H1 (cell line): ENCODE measurements at regions not wholly inside any gene's neighbourhood (a gene's known extent, or its start where the extent isn't known, plus 50 kb on each side); places are given as distances from the start of the nearest gene placed in this dataset.
A peak's percentile ranks its signal among the peaks of the same experiment; 100 is the strongest.

ENCODE experiments used
- BACH1 ChIP-seq: IDR thresholded peaks from 2 replicates; pipeline ENCODE4 v1.6.1; 2012; ENCODE audit warnings: low read length, improper control_type of control experiment
- CBX8 ChIP-seq: fragments of 300-800, 300-1000 bp; sonication (generic); IDR thresholded peaks from 2 replicates; pipeline ENCODE4 v1.7.1; 2016; ENCODE audit warnings: low read depth, low read length, borderline replicate concordance
- CHD2 ChIP-seq: IDR thresholded peaks from 2 replicates; pipeline ENCODE4 v1.6.1; 2012; ENCODE audit warnings: low read length, improper control_type of control experiment
- CREB1 ChIP-seq: IDR thresholded peaks from 2 replicates; pipeline ENCODE4 v1.6.1; 2012; ENCODE audit warnings: inconsistent platforms
- GTF2F1 ChIP-seq: IDR thresholded peaks from 2 replicates; pipeline ENCODE4 v1.6.1; 2012; ENCODE audit warnings: low read depth, low read length, improper control_type of control experiment, borderline replicate concordance
- NRF1 ChIP-seq: IDR thresholded peaks from 2 replicates; pipeline ENCODE4 v1.6.1; 2011; ENCODE audit warnings: mild to moderate bottlenecking, low read depth, low read length, improper control_type of control experiment
- TAF7 ChIP-seq: optimal IDR thresholded peaks from 2 replicates; pipeline ENCODE3; 2011; ENCODE audit warnings: low read depth, mild to moderate bottlenecking, inconsistent platforms, low read length, moderate library complexity, borderline replicate concordance
- TF ChIP-seq, protein P1 (sequence below): fragments of 300-600 bp; sonication (generic); IDR thresholded peaks from 2 replicates; pipeline ENCODE4 v1.7.1; 2012; ENCODE audit warnings: low read length, moderate library complexity, mild to moderate bottlenecking, inconsistent platforms; ENCODE audit not compliant: insufficient replicate concordance
- TF ChIP-seq, protein P2 (sequence below): IDR thresholded peaks from 2 replicates; pipeline ENCODE4 v1.6.1; 2012; ENCODE audit warnings: low read length, inconsistent platforms

DNA sequence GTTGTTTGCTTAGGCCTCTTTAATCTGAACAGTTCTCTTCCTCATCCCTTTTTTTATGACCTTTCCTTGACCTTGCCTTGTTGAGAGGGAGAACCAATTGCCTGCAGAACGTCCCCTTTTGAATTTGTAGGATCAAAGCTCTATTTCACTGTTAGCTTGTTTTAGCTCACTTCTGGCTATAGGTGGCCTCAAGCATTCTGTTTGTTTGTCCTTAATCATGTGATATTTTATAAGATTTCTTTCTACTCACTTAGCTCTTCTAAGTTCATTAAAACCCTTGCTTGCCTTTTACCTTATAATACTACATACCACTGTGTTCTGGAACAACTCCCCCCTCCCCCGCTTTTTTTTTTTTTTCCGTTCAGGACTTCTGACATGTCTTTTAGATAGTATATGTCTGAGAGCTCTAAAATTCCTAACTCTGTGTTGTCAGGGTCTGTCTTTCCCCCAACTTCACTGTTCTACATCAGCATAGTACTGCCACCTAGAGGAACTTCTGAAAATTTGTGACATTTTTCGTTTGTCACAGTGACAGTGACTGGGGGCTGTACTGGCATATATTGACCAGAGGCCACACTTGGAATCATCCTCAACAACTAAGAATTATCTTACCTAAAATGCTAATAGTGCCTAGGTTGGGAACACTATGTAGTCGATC is 128.5 kb downstream of the LARP7 start (continued):
- TF ChIP-seq, protein P1, sequence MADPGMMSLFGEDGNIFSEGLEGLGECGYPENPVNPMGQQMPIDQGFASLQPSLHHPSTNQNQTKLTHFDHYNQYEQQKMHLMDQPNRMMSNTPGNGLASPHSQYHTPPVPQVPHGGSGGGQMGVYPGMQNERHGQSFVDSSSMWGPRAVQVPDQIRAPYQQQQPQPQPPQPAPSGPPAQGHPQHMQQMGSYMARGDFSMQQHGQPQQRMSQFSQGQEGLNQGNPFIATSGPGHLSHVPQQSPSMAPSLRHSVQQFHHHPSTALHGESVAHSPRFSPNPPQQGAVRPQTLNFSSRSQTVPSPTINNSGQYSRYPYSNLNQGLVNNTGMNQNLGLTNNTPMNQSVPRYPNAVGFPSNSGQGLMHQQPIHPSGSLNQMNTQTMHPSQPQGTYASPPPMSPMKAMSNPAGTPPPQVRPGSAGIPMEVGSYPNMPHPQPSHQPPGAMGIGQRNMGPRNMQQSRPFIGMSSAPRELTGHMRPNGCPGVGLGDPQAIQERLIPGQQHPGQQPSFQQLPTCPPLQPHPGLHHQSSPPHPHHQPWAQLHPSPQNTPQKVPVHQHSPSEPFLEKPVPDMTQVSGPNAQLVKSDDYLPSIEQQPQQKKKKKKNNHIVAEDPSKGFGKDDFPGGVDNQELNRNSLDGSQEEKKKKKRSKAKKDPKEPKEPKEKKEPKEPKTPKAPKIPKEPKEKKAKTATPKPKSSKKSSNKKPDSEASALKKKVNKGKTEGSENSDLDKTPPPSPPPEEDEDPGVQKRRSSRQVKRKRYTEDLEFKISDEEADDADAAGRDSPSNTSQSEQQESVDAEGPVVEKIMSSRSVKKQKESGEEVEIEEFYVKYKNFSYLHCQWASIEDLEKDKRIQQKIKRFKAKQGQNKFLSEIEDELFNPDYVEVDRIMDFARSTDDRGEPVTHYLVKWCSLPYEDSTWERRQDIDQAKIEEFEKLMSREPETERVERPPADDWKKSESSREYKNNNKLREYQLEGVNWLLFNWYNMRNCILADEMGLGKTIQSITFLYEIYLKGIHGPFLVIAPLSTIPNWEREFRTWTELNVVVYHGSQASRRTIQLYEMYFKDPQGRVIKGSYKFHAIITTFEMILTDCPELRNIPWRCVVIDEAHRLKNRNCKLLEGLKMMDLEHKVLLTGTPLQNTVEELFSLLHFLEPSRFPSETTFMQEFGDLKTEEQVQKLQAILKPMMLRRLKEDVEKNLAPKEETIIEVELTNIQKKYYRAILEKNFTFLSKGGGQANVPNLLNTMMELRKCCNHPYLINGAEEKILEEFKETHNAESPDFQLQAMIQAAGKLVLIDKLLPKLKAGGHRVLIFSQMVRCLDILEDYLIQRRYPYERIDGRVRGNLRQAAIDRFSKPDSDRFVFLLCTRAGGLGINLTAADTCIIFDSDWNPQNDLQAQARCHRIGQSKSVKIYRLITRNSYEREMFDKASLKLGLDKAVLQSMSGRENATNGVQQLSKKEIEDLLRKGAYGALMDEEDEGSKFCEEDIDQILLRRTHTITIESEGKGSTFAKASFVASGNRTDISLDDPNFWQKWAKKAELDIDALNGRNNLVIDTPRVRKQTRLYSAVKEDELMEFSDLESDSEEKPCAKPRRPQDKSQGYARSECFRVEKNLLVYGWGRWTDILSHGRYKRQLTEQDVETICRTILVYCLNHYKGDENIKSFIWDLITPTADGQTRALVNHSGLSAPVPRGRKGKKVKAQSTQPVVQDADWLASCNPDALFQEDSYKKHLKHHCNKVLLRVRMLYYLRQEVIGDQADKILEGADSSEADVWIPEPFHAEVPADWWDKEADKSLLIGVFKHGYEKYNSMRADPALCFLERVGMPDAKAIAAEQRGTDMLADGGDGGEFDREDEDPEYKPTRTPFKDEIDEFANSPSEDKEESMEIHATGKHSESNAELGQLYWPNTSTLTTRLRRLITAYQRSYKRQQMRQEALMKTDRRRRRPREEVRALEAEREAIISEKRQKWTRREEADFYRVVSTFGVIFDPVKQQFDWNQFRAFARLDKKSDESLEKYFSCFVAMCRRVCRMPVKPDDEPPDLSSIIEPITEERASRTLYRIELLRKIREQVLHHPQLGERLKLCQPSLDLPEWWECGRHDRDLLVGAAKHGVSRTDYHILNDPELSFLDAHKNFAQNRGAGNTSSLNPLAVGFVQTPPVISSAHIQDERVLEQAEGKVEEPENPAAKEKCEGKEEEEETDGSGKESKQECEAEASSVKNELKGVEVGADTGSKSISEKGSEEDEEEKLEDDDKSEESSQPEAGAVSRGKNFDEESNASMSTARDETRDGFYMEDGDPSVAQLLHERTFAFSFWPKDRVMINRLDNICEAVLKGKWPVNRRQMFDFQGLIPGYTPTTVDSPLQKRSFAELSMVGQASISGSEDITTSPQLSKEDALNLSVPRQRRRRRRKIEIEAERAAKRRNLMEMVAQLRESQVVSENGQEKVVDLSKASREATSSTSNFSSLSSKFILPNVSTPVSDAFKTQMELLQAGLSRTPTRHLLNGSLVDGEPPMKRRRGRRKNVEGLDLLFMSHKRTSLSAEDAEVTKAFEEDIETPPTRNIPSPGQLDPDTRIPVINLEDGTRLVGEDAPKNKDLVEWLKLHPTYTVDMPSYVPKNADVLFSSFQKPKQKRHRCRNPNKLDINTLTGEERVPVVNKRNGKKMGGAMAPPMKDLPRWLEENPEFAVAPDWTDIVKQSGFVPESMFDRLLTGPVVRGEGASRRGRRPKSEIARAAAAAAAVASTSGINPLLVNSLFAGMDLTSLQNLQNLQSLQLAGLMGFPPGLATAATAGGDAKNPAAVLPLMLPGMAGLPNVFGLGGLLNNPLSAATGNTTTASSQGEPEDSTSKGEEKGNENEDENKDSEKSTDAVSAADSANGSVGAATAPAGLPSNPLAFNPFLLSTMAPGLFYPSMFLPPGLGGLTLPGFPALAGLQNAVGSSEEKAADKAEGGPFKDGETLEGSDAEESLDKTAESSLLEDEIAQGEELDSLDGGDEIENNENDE, result peak; percentile 93
- TF ChIP-seq CREB1 (0 out of 2 replicates have a peak, but pooled peaks have one; percentile 36), BACH1 (no peak), TAF7 (peak; percentile 59), CHD2 (no peak), CBX8 (no peak), GTF2F1 (no peak), NRF1 (no peak)
- TF ChIP-seq, protein P2, sequence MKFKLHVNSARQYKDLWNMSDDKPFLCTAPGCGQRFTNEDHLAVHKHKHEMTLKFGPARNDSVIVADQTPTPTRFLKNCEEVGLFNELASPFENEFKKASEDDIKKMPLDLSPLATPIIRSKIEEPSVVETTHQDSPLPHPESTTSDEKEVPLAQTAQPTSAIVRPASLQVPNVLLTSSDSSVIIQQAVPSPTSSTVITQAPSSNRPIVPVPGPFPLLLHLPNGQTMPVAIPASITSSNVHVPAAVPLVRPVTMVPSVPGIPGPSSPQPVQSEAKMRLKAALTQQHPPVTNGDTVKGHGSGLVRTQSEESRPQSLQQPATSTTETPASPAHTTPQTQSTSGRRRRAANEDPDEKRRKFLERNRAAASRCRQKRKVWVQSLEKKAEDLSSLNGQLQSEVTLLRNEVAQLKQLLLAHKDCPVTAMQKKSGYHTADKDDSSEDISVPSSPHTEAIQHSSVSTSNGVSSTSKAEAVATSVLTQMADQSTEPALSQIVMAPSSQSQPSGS, result peak; percentile 45; the same call in 1 of the 2 replicates
